Esophagus squamous epithelium (tissue), 4 donors: ENCODE measurements at regions not wholly inside any gene's neighbourhood (a gene's known extent, or its start where the extent isn't known, plus 50 kb on each side); places are given as distances from the start of the nearest gene placed in this dataset.

Experiments
- CTCF ChIP-seq, 6 experiments: fragments of 450-650 bp in 4 of 6; fragments of 200-600 bp in 2 of 6; sonication (generic) in 2 of 6; IDR thresholded peaks; one replicate each; pipeline ENCODE4 v1.5.1; 2016 to 2019; ENCODE audit warnings: antibody characterized with exemption in 6 of 6, mild to moderate bottlenecking in 4 of 6, moderate library complexity in 4 of 6
- POLR2A ChIP-seq, 4 donors: fragments of 450-650 bp; IDR thresholded peaks; one replicate each; pipeline ENCODE4 v1.6.1; 2017; ENCODE audit warnings: antibody characterized with exemption in 4 of 4, mild to moderate bottlenecking in 4 of 4, moderate library complexity in 3 of 4

- TF ChIP-seq CTCF (IDR thresholded peaks at IDR 0.05): no peak
- no peak for TF ChIP-seq POLR2A (IDR thresholded peaks at IDR 0.05)
Observed at GRCh38 chr2:14572633-14573032, 59.9 kb upstream of the LRATD1 start.
